NCI-H82 treated with DMSO at 0.1 percent for 48 hours (cell line): ENCODE measurements at regions not wholly inside any gene's neighbourhood (a gene's known extent, or its start where the extent isn't known, plus 50 kb on each side); places are given as distances from the start of the nearest gene placed in this dataset.
"Not testable (repeated sequence)": the region's sequence is repeated elsewhere in the genome, so short reads cannot be mapped to it uniquely, and the experiment has no call there.

Source experiments
- DNase-seq: peaks from one replicate; lab custom pipeline; 2025; ENCODE audit not compliant: unreplicated experiment; lab: John Stamatoyannopoulos, UW

DNA sequence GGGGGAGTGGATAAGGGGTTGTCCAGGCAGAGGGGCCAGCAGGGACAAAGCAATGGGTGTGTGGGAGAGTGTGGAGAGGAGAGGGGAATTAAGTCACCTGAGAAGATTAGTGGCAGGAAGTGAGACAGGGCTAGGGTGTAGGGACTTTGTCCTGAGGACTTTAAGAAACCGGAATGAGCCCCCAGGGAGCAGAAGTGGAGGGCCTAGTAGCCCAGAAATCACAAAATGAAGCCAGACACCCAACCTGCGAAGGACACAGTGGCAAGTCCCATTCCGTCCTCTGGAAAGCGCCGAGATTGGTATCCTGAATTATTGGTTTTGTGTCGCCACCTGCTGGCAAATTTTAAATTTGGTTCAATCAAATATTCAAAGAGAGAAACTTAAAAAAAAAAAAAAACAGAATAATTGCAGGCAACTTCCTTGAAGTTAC is 78.0 kb upstream of the SLC25A36 start:
- DNase-seq, result peak; percentile 49

DNA sequence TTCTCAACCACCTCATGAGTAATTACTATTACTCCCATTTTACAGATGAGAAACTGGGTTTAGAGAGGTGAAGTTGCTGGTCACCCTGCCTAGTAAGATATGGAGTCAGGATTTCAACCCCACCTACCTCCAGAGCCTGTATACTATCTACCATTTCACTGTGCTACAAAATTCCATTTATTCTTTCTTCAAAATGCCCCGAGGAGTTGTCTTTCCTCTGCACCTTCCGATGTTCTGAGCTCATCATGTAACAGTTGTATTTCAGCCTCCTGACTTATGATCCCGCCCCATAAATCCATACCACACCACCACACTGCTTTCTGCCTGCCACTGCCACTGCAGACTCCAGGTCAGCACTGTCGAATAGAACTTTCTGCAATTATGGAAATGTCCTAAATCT is 71.3 kb upstream of the SLC25A36 start:
- DNase-seq, result no peak

DNA sequence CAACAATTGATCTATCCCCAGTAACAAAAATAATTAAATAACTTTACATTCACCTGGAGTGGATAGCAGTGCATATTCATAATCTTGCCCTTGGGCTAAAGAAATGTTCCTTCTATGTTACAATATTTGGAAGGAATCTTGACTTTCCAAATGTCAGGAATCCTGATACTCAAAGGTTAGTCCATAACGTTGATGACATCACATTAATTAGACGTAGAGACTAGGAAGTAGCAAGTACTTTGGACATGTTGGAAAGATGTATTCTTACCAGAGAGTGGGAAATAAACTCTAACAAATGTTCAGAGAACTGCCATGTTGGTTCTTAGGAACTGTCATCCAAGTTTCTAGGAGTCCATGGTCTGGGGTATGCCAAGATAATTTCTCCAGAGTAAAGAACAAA is 70.6 kb upstream of the SLC25A36 start:
- no peak for DNase-seq

DNA sequence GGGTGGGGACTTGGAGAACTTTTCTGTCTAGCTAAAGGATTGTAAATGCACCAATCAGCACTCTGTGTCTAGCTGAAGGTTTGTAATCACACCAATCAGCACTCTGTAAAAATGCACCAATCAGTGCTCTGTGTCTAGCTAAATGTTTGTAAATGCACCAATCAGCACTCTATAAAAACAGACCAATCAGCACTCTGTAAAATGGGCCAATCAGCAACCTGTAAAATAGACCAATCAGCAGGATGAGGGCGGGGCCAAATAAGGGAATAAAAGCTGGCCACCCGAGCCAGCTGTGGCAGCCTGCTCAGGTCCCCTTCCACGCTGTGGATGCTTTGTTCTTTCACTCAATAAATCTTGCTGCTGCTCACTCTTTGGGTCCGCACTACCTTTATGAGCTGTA is 69.5 kb upstream of the SLC25A36 start:
- DNase-seq, result not testable (repeated sequence)

DNA sequence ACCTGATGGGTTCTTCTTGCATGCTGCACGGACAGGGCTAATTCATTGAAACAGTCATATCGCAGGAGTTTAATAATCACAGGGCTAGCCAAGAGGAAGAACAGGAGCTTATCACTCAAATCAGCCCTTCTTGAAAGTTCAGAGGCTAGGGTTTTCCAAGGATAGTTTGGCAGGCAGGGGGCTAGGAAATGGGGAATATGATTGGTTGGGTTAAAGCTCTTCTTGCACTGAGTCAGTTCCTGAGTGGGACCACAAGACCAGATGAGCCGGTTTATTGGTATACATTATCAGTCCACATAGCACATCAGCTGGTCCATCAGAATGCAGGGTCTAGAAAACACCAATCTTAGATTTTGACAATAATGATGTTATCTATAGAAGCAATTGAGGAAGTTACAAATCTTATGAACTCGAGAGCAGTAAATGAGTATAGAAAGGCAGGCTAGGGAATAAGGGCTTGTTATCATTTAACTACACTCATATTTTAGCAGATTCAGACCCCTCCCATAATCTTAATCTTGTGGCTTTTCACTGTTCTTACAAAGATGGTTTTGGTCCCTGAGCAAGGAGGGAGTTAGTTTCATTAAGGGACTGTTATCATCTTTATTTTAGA is 58.1 kb upstream of the SLC25A36 start:
- DNase-seq, result no peak

DNA sequence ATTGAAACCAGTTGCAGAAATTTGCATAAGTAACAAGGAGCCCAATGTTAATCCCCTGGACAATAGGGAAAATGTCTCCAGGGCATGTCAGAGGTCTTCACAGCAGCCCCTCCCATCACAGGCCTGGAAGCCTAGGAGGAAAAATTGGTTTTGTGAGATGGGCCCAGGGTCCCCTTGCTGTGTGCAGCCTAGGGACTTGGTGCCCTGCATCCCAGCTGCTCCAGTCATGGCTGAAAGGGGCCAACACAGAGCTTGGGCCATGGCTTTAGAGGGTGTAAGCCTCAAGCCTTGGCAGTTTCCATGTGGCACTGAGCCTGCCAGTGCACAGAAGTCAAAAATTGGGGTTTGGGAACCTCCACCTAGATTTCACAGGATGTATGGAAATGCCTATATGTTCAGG is 55.9 kb upstream of the SLC25A36 start:
- DNase-seq, result not testable (repeated sequence)
